ENCODE measurements at regions not wholly inside any gene's neighbourhood (a gene's known extent, or its start where the extent isn't known, plus 50 kb on each side); places are given as distances from the start of the nearest gene placed in this dataset.

GRCh38 chr17:77841742-77842527 lies 116.6 kb upstream of the TNRC6C start (continued):
- TF ChIP-seq CENPBD1 (CRISPR knock-in tag; IDR thresholded peaks at IDR 0.05; ENCODE audit: borderline replicate concordance, low read depth) (no peak), ZBTB7A (CRISPR knock-in tag; IDR thresholded peaks at IDR 0.05) (no peak), ZNF18 (CRISPR knock-in tag; IDR thresholded peaks at IDR 0.05; ENCODE audit: insufficient replicate concordance) (no peak), MEF2D (CRISPR knock-in tag; IDR thresholded peaks at IDR 0.05) (no peak), RFXAP (CRISPR knock-in tag; IDR thresholded peaks at IDR 0.05; ENCODE audit: borderline replicate concordance) (no peak), MXD4 (CRISPR knock-in tag; IDR thresholded peaks at IDR 0.05) (no peak), ZKSCAN5 (CRISPR knock-in tag; IDR thresholded peaks at IDR 0.05) (no peak)

GRCh38 chr17:77842528-77843147 lies 115.9 kb upstream of the TNRC6C start:
- in situ Hi-C loops (cut with HindIII; ENCODE audit: extremely low pct_ligation_motif_present, low pct_unique_long_range_greater_than_20kb): no loop called here
- TF ChIP-seq ZBTB10 (CRISPR knock-in tag; IDR thresholded peaks at IDR 0.05; ENCODE audit: borderline replicate concordance) (no peak), MBD4 (IDR thresholded peaks at IDR 0.05; ENCODE audit: borderline replicate concordance, low read length) (no peak), ZNF512B (CRISPR knock-in tag; IDR thresholded peaks at IDR 0.05; ENCODE audit: borderline replicate concordance) (no peak)

More at GRCh38 chr17:77842528-77843147, 115.9 kb upstream of the TNRC6C start:
- POLR2A ChIA-PET: no interaction called here
- H3K27ac ChIP-seq (ENCODE audit: extremely low read length, insufficient read depth, low read length): no peak overlapping the region
- 44% methylated on average over 10 of the region's 10 CpGs for WGBS (ENCODE audit: low lambda C conversion rate)
- H3K4me3 ChIP-seq (replicated peaks in 1 of 3; ENCODE audit: insufficient read depth in 1 of 3, low read depth in 2 of 3, low read length in 3 of 3): no peak overlapping the region
- no peaks in the 10 kb centered on the region for H3K79me2 ChIP-seq (ENCODE audit: insufficient read depth, low read length)
- DNase-seq (ENCODE audit: low spot score) (no peak), ATAC-seq (no peak), FAIRE-seq (no peak)
- CTCF ChIA-PET (ENCODE audit: low intra/inter-chr PET ratio, low total read pairs): no interaction called here
- peaks cover 5% of the 10 kb centered on the region; the same call in 1 of the 2 replicates for H3K4me1 ChIP-seq (ENCODE audit: insufficient read depth, low read length)
- no peaks in the 10 kb centered on the region for H3K9me3 ChIP-seq (ENCODE audit: low read length)
- peaks cover 9 to 84% of the 10 kb centered on the region in 2 experiments for H3K27me3 ChIP-seq (ENCODE audit: control insufficient read depth in 1 of 2, insufficient read depth in 2 of 2, low read length in 2 of 2)
- intact Hi-C loops (cut with micrococcal nuclease; ENCODE audit: unreplicated experiment): no loop called here
- no peak overlapping the region for H3K9ac ChIP-seq (ENCODE audit: insufficient read depth, low read depth, low read length)
- H4K20me1 ChIP-seq (ENCODE audit: insufficient read depth, low read length): no peaks in the 10 kb centered on the region
- no peaks in the 10 kb centered on the region for H3K36me3 ChIP-seq (replicated peaks in 1 of 2; ENCODE audit: control insufficient read depth in 1 of 2, insufficient read depth in 2 of 2, low read length in 2 of 2)
- BruUV-seq (replicated peaks): no TSS peak
- H3K4me2 ChIP-seq (ENCODE audit: low read depth, low read length): no peak overlapping the region
- no peak overlapping the region for H2AFZ ChIP-seq (ENCODE audit: low read length)

All from HepG2 (cell line).